ENCODE measurements at regions not wholly inside any gene's neighbourhood (a gene's known extent, or its start where the extent isn't known, plus 50 kb on each side); places are given as distances from the start of the nearest gene placed in this dataset.

DNA sequence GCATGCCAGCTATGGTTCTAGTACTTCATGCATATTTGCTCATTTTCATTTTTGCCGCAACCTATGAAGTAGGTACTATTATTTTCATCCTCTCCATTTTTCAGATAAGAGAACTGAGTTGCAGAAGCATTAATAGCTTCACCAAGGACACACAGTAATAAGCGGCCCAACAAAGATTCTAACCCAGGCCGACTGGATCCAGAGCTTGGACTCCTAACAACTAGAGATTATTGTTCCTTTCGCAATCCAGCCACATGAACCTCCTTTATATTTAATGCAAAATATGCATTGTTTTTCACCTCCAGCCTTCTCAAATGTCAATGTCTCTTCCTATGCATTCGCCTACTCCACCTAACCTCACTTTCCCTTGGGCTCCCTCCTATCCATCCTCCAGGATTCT lies 148.3 kb downstream of the CCDC34 start:
- CTCF ChIA-PET (ENCODE audit: low intra/inter-chr PET ratio) = no interaction called here
- POLR2A ChIA-PET = interaction anchor here (0.7 to 1.9 kb wide), 5 partner anchors 13 to 150 kb away, joined by 3 to 5 read pairs (median 4); no protein-coding TSS in a partner anchor

More for the DNA sequence above, 148.3 kb downstream of the CCDC34 start:
- peaks cover 8 to 12% of the 10 kb centered on the region in 2 experiments; a peak in 3 of 5 replicates for H3K4me1 ChIP-seq (replicated peaks in 1 of 2; ENCODE audit: control insufficient read depth in 2 of 2, insufficient read depth in 2 of 2, low read length in 2 of 2)
- no peaks in the 10 kb centered on the region for H3K9me1 ChIP-seq (ENCODE audit: control insufficient read depth, insufficient read depth, low read length)
- no peaks in the 10 kb centered on the region; the same call in 2 of the 3 replicates for H3K36me3 ChIP-seq (ENCODE audit: control insufficient read depth, insufficient read depth, low read length)
- in situ Hi-C loops (cut with MboI) = no loop called here
- no peaks in the 10 kb centered on the region for H3K9me3 ChIP-seq (replicated peaks; ENCODE audit: control insufficient read depth, insufficient read depth, low read depth, low read length)
- no peak overlapping the region for H3K9ac ChIP-seq (ENCODE audit: insufficient read depth in 1 of 2, low read depth in 2 of 2, low read length in 2 of 2)
- no peak for FAIRE-seq
- H3K4me2 ChIP-seq (ENCODE audit: insufficient read depth, low read length) = no peak overlapping the region
- H2AFZ ChIP-seq (ENCODE audit: low read depth, low read length) = no peak overlapping the region
- 72% methylated on average over 5 of the region's 5 CpGs for WGBS (ENCODE audit: insufficient coverage, low coverage, missing lambda C conversion rate)
- ATAC-seq = no peak
- no peak for TF ChIP-seq RBM39 (optimal IDR thresholded peaks at IDR 0.05; ENCODE audit: low read depth, low read length)
- no peak for TF ChIP-seq TCF15 (CRISPR knock-in tag; IDR thresholded peaks at IDR 0.05)
- no peak for TF ChIP-seq HSF4 (CRISPR knock-in tag; IDR thresholded peaks at IDR 0.05; ENCODE audit: borderline replicate concordance)
- TF ChIP-seq NCOA2 (IDR thresholded peaks at IDR 0.05; ENCODE audit: partially characterized antibody in 2 of 2) = no peak
- TF ChIP-seq KHSRP (IDR thresholded peaks at IDR 0.05) = no peak
- no peak for TF ChIP-seq ZNF133 (CRISPR knock-in tag; IDR thresholded peaks at IDR 0.05)
- no peak for TF ChIP-seq ZBED1 (IDR thresholded peaks at IDR 0.05)
- TF ChIP-seq ERF (CRISPR knock-in tag; IDR thresholded peaks at IDR 0.05) = no peak
- TF ChIP-seq SOX6 (IDR thresholded peaks at IDR 0.05) = no peak
- TF ChIP-seq TEAD4 (IDR thresholded peaks at IDR 0.05; ENCODE audit: low read length) = no peak
- TF ChIP-seq TEAD4 (CRISPR knock-in tag; IDR thresholded peaks at IDR 0.05; ENCODE audit: borderline replicate concordance) = no peak
- TF ChIP-seq SMC3 (conservative IDR thresholded peaks at IDR 0.05; ENCODE audit: insufficient read depth, low read depth, low read length) = no peak
- no peak for TF ChIP-seq TAF9B (IDR thresholded peaks at IDR 0.05; ENCODE audit: partially characterized antibody)
- no peak for TF ChIP-seq NELFE (IDR thresholded peaks at IDR 0.05; ENCODE audit: insufficient read depth, insufficient read length)
- TF ChIP-seq, protein P1, sequence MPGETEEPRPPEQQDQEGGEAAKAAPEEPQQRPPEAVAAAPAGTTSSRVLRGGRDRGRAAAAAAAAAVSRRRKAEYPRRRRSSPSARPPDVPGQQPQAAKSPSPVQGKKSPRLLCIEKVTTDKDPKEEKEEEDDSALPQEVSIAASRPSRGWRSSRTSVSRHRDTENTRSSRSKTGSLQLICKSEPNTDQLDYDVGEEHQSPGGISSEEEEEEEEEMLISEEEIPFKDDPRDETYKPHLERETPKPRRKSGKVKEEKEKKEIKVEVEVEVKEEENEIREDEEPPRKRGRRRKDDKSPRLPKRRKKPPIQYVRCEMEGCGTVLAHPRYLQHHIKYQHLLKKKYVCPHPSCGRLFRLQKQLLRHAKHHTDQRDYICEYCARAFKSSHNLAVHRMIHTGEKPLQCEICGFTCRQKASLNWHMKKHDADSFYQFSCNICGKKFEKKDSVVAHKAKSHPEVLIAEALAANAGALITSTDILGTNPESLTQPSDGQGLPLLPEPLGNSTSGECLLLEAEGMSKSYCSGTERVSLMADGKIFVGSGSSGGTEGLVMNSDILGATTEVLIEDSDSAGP (CRISPR knock-in tag; IDR thresholded peaks at IDR 0.05) = no peak
- TF ChIP-seq, protein P2, sequence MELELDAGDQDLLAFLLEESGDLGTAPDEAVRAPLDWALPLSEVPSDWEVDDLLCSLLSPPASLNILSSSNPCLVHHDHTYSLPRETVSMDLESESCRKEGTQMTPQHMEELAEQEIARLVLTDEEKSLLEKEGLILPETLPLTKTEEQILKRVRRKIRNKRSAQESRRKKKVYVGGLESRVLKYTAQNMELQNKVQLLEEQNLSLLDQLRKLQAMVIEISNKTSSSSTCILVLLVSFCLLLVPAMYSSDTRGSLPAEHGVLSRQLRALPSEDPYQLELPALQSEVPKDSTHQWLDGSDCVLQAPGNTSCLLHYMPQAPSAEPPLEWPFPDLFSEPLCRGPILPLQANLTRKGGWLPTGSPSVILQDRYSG (tag; conservative IDR thresholded peaks at IDR 0.05; ENCODE audit: low read depth) = no peak
- TF ChIP-seq ZNF431 (CRISPR knock-in tag; IDR thresholded peaks at IDR 0.05) = no peak
- no peaks in the 10 kb centered on the region for H3K27me3 ChIP-seq (ENCODE audit: control insufficient read depth in 2 of 2, insufficient read depth in 2 of 2, low read length in 2 of 2)
- no peak overlapping the region for H3K4me3 ChIP-seq
- intact Hi-C loops (cut with micrococcal nuclease) = no loop called here
- H3K27ac ChIP-seq (ENCODE audit: extremely low read depth, low read depth, low read length) = no peak overlapping the region
- H4K20me1 ChIP-seq (replicated peaks; ENCODE audit: control insufficient read depth, insufficient read depth, low read length) = no peaks in the 10 kb centered on the region
- no peaks in the 10 kb centered on the region for H3K79me2 ChIP-seq (ENCODE audit: control insufficient read depth, insufficient read depth, low read length)
- BruUV-seq (replicated peaks) = no TSS peak
- no peak for DNase-seq (ENCODE audit: extremely low read depth in 1 of 4, low spot score in 3 of 4)

Measured in K562 (cell line).